Fibroblast of skin of left quadriceps (primary cell): ENCODE measurements at regions not wholly inside any gene's neighbourhood (a gene's known extent, or its start where the extent isn't known, plus 50 kb on each side); places are given as distances from the start of the nearest gene placed in this dataset.

Experiments used
- DNase-seq, 2 experiments: peaks; one replicate each; pipeline ENCODE4 v3.0.0-alpha.2; 2013; ENCODE audit warnings: low read depth in 2 of 2

DNA sequence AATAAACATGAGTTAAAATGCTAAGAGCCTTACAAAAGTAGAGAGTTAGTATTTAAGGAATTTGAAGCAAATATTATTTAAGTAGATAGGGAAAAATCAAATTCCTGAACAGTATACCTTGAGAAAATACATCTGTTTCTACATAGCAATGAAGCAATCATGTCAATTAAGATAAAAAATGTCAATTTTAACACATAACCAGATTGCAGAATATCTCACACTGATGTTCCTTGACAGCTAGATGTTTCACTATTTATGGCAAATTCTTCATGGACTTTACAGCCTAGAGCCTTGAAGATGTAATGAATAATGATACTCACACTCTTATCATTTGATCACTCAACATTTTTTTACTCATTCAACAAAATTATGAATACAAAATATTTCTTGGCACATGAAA is 708.2 kb upstream of the PTPRD start:
- no peak for DNase-seq

DNA sequence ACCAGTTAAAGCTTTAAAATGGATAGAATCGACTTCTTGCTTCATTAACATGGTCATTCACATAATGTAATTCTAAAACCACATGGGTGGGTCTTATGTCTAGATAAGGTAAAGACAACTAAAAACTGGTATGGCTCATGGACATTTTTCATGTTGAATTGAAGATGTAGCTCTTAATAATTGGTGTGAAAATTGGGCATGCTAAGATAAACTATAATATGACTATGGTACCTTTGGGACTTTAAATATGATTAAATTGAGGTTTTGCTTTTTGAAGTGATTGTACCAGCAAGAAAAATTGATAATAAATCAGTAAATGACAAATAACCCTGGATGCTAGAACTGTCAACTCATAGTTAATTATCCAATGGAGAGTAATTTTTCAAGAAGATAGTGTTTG is 710.7 kb upstream of the PTPRD start:
- no peak for DNase-seq

DNA sequence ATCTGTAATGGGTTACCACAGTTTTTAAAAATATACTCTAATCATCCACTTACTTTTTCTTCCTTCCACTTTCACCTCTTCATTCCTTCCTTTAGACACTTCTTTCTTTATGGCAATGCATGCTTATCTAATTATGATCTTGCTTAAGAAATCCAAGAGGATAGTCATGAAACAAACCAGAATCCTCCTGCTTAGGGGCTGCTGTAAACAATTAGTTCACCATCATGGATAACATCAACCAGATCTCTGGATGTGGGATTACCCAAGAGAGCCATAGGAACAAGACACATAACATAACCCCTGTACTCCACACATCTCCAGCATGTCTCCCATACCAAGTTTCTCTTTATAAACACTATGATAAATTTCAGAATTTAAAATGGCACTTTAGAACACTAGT is 713.4 kb upstream of the PTPRD start:
- DNase-seq: no peak

DNA sequence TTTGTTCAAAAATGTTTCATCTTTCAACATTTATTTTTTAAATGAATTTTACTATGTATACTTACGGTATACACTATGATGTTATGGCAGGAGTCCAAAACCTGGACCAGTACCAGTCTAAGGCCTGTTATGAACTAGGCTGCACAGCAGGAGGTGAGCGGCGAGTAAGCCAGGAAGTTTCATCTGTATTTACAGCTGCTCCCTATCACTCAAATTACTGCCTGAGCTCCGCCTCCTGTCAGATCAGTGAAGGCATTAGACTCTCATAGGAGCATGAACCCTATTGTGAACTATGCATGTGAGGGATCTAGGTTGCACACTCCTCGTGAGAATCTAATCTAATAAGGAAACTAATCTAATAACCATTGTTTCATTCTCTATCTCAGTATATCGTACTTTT is 715.5 kb upstream of the PTPRD start:
- DNase-seq: no peak

DNA sequence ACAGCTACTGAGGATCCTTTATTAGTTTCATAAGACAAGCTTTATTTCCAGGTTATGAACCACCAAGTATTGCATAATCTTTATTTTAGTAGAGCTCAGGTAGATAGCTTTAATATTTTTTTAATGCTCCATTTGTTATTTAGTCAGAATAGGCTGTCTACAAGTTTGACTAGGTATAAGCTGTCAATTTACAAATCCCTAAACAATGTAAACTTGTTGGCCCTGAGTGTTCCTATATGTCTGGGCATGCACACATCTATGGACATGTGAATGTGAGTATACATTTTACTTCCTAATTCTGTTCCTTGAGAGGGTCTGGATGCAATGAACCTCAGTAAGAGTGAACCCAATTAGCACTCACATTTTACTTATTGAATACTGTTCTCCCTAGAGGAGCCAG is 722.2 kb upstream of the PTPRD start:
- no peak for DNase-seq

DNA sequence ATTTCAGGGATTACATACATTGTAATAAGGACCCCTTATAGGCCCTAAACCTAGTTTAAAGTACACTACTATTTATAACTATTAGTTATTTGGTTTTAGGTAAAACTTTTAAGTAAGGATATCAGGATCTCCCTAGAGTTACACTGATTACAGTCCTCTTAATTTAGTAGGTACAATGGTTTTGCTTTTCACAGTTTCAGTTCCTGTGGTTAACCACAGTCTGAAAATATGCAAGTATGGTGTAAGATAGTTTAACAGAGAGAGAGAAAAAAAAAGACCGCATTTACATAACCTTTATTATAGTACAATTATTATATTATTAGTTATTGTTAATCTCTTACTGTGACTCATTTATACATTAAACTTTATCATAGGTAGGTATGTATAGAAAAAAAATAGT is 725.3 kb upstream of the PTPRD start:
- no peak for DNase-seq

DNA sequence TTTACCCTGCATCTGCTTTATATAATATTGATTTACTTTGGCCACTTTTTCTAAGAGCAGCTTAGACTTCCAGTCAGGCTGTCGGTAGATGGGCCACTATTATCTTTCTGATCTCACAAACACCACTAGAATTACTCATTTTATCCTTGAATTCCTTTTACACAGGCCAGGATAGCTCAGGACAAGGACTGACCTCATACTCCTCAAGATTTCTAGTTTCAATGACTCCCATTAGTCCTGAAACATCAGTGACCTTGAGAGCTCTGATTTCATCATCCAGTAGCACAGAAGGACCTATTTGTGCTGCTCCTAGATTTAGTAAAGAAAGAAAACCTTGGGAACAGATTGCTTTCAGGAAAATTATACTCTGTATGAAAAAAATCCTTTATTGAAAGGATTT is 727.9 kb upstream of the PTPRD start:
- DNase-seq: no peak

DNA sequence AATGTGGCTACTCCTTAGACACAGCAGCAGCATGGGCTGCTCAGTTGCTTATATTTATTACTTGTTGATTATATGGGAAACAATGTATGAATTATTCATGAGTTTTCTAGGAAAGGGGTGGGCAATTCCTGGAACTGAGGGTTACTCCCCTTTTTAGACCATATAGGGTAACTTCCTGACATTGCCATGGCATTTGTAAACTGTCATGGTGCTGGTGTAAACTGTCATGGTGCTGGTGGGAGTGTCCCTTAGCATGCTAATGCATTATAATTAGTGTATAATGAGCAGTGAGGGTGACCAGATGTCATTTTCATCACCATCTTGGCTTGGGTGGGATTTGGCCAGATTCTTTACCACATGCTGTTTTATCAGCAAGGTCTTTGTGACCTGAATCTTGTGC is 734.6 kb upstream of the PTPRD start:
- DNase-seq: no peak

DNA sequence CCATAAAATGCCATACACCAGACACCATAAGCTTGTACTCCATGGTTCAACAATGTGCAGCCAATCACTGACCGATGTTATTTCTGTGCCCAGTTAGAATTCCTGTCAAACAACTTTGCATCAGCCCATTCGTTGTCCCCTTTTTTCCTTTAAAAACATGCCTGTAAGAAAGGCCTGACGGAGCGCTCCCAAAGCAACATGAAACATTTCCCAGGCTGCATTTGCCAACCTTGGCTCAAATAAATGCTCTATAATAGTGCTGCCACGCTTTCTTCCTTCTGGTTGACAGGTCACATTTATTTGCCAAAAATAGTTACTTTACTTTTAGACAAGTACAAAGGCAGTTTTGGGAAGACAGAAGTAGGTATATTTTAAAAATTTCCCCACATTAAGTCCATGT is 735.6 kb upstream of the PTPRD start:
- no peak for DNase-seq

DNA sequence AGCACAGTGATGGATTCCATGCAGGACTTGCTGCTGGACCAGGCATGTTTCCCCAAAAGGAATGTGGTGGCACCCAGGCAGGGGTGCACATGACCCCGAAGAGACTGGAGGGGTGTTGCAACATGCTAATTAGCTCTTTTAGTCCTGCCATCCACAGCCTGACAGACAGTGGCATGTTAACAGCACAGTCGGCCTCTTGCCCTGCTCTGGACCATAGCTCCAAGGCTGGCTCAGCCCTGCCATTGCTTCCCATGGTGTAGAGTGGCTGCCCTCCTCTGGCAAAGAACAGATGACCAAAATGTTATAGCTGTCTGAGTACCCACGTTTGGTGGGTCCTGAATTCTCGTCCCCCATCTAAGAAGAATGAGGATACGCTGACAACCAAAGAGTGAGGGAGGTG is 736.4 kb upstream of the PTPRD start:
- no peak for DNase-seq

DNA sequence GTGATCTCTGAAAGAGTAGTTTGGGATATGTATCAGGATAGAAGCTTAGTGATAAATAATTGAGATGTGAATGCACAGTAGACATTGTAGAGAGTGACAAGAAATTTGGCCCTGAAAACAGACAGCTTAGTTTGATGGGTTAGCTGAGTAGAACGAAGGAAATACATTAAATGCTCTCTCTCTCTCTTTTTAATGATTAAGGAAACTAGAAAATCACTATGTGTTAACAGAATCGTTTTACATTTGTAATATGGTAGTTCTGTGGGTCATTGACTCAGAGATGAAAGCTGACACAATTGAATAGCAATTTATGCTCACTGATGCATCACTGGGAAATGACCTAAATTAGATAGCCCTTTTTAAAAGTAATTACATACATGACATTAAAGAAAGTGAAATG is 739.8 kb upstream of the PTPRD start:
- DNase-seq: no peak

DNA sequence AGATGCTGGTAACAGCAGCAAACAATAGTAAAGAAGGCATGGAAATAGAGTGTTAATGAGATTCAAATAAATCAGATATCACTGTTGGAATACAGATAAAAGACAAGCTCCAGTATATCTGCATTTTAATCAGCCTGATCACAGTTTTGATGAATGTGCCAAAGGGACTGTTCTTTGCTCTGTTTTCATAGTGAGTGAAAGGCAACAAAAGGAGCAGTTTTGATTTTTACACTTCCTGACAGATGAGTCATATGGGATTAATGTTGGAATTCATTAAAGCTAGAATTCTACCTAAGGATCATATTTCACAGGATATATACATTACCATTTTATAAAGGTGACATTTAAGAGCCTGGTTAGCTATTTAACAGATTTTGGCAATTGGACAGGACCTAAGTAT is 743.3 kb upstream of the PTPRD start:
- DNase-seq: no peak

DNA sequence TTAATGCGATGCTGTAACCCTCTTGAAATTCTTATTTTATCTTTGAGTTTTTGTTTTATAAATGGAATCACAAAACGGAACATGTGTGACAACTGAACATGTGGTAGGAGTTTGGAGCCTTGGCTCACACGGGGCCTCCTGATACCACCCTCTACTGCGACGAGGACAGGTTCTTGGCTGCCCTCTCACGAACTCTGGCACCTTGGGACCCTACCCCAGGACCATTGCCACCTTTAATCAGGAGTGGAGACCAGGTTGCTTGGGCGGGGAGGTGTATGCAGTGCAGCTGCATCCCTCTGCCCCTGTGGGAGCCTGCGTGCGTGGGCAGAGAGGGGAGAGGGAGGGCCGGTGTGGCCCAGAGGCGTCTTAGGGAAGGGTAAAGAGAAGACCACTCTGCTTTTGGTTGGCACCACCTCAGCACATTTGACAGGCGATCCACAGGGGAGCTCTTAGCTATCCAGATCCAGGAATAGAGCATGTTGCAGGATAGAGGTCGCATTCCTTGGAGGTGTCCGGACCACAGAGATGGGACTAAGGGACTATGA is 753.9 kb upstream of the PTPRD start:
- DNase-seq: no peak

DNA sequence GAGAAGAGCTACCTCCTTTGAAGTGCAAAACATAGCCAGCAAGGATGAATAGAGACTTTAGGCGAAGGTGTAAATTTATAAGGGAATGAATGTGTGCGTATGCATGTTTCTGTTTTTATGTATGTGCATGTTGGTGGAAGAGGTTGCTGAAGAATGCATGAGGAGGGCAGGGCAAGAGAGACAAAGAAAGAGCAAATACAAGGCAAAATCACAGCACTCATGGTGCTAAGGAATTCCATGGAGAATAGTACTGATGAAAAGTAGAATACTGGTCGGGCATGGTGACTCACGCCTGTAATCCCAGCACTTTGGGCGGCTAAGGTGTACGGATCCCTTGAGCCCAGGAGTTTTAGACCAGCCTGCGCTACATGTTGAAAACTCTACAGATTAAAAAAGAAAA is 762.1 kb upstream of the PTPRD start:
- DNase-seq: no peak

DNA sequence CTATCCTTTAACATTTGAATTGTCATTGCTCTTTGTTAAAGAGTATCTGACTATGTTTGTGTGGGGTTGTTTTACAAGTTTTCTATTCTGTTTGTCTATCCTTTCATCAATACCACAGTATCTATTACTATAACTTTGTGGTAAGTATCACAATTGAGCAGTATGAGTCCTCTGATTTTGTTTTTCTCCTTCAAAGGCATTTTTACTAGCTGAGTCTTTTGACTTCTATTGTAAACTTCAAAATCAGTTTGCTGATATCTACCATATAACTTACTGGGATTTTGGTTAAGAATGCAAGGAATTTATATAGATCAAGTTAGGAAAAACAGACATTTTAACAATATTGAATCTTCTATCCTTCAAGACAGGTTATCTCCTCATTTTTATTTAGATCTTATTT is 789.8 kb upstream of the PTPRD start:
- DNase-seq: no peak

DNA sequence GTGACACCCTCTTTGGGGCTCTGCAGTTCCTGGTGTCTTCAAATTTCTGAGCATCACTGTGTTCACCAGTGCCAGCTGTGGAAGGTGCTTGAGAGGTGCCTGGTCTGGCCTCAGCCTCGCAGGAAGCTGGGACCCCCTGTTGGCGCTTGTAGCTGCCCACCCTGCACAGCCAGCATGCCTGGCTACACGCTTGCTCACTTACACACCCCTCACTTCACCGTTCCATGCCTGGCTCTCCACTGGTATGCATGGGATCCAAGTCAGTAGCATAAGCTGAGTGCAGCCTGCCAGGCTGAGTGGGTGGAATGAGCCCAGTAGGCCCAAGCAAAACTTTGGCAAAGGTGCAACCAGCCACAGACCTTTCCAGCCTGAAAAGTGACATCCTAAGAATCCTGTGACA is 801.4 kb upstream of the PTPRD start:
- no peak for DNase-seq

DNA sequence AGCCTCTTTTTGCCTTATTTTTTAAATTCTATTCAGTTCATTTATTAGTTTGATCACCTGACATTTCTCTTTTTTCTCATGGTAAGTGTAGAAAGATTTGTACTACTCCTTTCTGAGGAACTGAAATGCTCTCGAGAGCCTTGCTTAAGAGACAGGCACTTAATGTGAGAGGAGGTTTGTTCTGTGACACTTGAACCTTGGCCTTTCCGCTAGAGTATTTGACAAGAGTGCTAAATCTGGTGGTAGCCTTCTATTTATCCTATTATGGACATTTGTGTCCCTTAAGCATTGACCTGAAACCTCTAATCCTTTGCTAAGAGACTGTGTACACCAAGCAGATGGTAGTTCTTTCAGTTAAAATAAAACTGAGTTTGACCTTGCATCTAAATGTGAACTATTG is 805.0 kb upstream of the PTPRD start:
- DNase-seq: no peak

DNA sequence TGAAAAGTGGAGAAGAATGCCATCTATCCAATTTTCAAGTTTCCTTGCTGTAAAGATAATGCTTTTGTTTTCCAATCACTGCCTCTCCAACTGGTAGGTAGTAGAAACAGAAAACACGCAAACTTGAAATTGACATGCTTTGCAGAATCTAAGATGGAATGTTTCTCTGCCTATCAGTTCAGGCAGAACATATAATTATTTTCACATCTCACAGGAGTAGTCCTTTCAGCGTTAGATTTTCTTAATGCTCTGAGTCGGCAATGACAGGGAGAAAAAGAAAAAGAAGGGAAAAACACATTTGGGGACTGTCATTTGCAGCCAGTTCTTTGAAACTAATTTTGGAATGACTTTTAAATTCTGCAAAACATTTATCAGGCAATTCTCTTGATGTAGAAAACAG is 818.7 kb upstream of the PTPRD start:
- DNase-seq: no peak

DNA sequence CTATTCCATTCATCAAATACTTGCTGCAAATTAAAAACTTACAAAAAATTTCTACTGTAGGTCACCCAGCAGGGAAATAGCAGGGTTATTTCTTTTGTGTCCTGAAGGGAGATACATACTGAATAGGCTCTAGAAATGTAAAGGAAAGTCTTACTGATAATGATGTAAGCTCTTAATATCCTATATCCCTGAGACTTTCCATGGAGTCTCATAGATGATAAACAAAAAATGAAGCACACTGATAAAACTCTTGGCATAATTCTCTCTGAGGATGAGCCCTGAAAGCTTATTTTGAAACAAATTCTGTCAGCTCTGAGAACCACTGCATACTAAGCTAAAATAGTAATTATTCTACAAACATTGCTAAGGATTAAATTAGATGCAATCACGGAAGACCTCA is 819.6 kb upstream of the PTPRD start:
- DNase-seq: no peak

DNA sequence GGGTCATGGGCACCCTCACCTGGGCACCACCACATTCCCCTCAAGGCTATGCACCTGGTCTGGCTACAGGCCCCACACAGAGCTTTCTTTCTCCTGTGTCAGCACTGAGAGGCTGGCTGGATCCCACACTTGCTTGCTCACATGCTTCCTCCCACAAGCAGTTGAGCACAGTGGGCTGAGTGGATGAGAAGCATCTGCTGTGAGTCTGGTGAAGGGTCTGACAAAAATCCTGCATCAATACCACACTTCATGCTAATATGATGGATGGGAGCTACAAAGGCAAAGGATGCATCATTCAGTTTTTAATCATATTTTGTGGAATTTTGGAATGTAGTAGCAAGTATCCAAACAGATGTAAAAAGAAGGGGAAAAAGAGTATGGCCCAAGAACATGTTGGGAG is 830.8 kb upstream of the PTPRD start:
- no peak for DNase-seq

DNA sequence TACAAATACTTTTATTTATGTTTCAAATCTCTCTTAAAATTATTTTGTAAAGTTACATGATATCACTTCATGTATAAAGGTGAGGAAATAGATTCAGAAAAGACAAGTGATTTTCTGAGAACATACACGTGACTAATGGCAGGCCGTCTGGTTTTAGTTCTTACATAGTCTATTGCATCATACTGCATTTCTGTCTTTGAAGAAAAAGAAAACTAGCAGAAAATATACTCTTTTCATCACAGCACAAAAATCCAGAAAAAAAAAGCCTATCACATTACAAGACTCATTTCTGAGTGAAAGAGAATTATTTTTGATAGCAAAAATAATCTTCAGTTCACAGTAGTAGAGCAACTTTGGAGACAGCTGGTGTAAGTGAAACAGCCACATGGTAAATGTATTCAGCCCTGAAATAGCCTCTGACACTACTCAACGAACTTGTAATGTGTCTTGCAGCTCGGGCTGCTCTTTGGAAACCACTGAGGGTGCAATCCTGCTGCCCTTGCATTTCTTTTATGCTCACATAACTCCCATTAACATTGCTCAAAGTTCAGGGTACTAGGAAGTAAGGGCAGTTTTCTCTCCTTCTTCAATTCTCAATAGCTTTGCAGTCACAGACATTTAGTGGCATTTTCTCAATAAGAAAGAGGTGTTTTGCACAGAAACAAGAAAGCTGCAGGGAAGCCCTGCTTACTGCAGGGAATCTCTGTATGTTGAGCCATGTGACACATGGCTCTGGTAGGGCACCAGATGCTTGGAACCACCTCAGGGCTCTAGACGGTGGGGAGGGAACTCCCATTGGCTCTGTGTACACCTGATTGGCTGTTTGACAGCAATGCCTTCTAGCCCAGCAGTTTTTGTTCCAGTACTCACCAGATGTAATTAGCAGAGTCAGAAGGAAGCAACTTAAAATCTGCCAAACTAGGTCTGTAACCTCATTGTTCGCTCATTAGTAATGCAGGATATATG is 845.3 kb upstream of the PTPRD start:
- no peak for DNase-seq

DNA sequence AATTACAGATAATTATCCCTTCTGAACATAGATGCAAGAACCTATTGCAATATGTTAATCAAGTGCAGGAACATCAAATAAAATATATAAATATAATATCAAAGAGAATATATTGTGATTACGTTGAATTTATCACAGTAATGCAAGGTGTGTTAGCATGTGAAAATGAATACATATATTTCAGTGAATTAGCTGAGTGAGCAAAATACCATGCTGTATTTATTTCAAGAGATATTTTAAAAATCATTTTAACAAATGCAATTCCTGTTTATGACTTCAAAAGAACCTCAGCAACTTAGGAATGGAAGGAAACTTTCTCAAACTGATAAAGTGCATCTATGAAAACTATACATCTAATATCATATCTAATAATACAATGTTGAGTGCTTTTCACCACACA is 856.9 kb upstream of the PTPRD start:
- DNase-seq: no peak

DNA sequence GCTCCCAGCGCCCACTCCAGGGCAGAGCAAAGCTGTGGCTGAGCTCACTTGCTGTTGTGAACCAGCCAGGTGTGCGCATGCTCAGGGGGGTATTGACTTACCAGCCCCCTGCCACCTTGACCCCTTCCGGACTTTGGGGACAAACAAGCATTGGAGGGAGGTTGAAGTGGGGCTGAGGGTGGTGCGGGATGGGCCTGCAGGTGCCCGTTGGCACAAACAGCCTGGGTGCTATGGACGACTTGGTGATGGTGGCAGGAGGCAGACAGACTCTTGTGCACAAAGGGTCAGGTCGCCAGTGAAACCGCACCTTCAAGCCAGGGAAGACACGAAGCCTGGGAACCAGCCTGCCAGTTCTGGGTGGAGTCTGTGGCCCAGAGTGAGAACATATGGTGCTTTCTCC is 858.5 kb upstream of the PTPRD start:
- no peak for DNase-seq

DNA sequence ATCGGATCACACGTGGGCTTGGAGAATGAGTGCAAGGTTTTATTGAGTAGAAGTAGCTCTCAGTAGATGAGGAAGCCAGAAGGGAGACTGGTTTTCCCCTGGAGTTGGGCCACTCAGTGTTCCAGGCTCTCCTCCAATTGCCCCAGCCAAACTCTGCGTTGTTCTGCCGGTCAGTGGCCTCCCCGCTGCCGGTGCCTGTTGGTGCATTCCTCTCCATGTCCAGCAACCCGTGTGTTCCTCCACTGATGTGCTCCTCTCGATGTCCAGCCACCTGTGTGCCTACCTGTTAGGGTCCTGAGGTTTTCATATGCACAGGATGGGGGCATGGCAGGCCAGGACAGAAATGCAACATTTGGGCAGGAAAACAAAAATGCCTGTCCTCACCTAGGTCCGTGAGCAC is 888.0 kb upstream of the PTPRD start:
- no peak for DNase-seq
